Brain microvascular endothelial cell (primary cell): ENCODE measurements at regions not wholly inside any gene's neighbourhood (a gene's known extent, or its start where the extent isn't known, plus 50 kb on each side); places are given as distances from the start of the nearest gene placed in this dataset.
A peak's percentile ranks its signal among the peaks of the same experiment; 100 is the strongest.

Source experiments
- DNase-seq: peaks from one replicate; pipeline ENCODE4 v3.0.0-alpha.2; 2020
- H3K27ac ChIP-seq: fragments of 250-450 bp; sonication (Bioruptor Pico); 2 replicates; pipeline ENCODE4 v1.5.1; 2020; ENCODE audit warnings: mild to moderate bottlenecking, moderate library complexity
- H3K27me3 ChIP-seq: fragments of 250-450 bp; sonication (Bioruptor Pico); replicated peaks from 2 replicates; pipeline ENCODE4 v1.5.1; 2020; ENCODE audit warnings: mild to moderate bottlenecking
- H3K36me3 ChIP-seq: fragments of 250-450 bp; sonication (Bioruptor Pico); replicated peaks from 2 replicates; pipeline ENCODE4 v1.5.1; 2020; ENCODE audit warnings: mild to moderate bottlenecking
- H3K4me3 ChIP-seq: 2 replicates; pipeline ENCODE4 v1.5.1; 2011; ENCODE audit warnings: low read depth, mild to moderate bottlenecking, control low read depth, low read length, moderate library complexity
- in situ Hi-C: cut with HindIII; loops from 2 replicates; pipeline ENCODE4 v1.10.0; 2017; ENCODE audit warnings: low sequenced_read_pairs, low pct_ligation_motif_present
- TF ChIP-seq, protein P1 (sequence below): IDR thresholded peaks from 2 replicates; pipeline ENCODE4 v1.5.1; 2011; ENCODE audit warnings: low read depth, mild to moderate bottlenecking, moderate library complexity, low read length, control low read depth, inconsistent platforms; ENCODE audit errors: missing control alignments

DNA sequence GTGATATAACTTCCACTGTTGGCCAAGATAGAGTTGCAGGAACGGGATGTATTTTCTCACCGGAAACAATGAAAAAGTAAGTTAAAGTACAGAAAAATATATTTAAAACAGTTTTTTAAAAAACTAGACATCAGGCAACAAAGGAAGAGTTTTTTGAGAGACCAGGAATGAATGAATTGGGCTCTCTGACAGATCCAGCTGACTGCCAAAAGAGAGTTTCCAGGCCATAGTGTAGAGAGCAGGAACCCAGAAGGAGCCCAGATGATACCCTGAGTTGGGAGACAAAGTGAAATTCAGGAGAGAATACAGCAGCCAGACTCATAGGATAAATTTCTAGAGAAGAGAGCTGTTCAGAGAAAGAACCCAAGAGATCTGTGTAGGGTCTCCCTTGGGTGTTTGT is 362.6 kb upstream of the SMIM21 start:
- Histone ChIP-seq H3K27me3 (no peaks in the 10 kb centered on the region), H3K27ac (no peak overlapping the region), H3K4me3 (no peak overlapping the region), H3K36me3 (no peaks in the 10 kb centered on the region)
- TF ChIP-seq, protein P1, sequence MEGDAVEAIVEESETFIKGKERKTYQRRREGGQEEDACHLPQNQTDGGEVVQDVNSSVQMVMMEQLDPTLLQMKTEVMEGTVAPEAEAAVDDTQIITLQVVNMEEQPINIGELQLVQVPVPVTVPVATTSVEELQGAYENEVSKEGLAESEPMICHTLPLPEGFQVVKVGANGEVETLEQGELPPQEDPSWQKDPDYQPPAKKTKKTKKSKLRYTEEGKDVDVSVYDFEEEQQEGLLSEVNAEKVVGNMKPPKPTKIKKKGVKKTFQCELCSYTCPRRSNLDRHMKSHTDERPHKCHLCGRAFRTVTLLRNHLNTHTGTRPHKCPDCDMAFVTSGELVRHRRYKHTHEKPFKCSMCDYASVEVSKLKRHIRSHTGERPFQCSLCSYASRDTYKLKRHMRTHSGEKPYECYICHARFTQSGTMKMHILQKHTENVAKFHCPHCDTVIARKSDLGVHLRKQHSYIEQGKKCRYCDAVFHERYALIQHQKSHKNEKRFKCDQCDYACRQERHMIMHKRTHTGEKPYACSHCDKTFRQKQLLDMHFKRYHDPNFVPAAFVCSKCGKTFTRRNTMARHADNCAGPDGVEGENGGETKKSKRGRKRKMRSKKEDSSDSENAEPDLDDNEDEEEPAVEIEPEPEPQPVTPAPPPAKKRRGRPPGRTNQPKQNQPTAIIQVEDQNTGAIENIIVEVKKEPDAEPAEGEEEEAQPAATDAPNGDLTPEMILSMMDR = no peak
- DNase-seq = no peak
- in situ Hi-C loops = no loop called here

DNA sequence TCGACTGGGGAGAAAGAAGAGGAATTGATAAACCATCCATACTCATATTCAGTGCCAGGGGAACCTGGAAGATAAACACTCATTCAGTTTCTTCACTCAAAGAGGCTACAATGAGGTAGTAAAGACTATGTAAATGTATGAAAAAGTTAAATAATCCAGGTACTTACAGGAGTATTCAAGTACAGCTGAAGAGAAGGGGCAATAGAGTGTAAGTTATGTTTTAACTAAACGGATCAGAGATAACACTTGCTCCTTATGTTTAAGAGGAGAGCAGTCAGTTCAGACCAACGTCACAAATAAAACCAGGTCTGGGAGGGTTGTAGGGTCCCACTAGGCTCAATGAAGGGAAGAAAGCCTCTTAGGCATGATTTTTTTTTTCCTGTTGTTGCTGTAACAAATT is 358.3 kb upstream of the SMIM21 start:
- in situ Hi-C loops = no loop called here

DNA sequence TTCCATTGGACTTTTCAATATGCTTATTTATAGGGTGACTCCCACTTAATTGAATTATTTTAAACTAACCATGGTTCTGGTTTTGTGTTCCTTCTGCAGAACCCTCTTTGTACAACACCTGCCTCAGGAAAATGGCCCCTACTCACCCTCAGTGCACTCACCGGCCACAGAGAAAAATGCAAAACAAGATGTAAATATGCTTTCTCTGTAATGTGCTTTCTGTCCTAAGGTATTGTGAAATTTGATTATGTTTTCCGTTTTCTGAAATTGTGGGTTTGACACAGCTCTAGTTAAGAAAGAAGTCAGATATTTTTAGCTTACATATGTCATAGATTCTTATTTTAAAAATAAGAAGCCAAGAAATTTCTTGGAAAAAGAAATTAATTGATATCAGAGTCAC is 357.7 kb upstream of the SMIM21 start:
- no peaks in the 10 kb centered on the region for H3K36me3 ChIP-seq
- in situ Hi-C loops = no loop called here
- H3K27ac ChIP-seq = no peak overlapping the region
- TF ChIP-seq, protein P1 = no peak
- no peak for DNase-seq
- H3K4me3 ChIP-seq = no peak overlapping the region
- H3K27me3 ChIP-seq = no peaks in the 10 kb centered on the region

More for the DNA sequence above, 358.3 kb upstream of the SMIM21 start:
- H3K27me3 ChIP-seq = no peaks in the 10 kb centered on the region
- no peak for DNase-seq
- no peak overlapping the region for H3K4me3 ChIP-seq
- H3K27ac ChIP-seq = no peak overlapping the region
- TF ChIP-seq, protein P1 = no peak
- no peaks in the 10 kb centered on the region for H3K36me3 ChIP-seq

DNA sequence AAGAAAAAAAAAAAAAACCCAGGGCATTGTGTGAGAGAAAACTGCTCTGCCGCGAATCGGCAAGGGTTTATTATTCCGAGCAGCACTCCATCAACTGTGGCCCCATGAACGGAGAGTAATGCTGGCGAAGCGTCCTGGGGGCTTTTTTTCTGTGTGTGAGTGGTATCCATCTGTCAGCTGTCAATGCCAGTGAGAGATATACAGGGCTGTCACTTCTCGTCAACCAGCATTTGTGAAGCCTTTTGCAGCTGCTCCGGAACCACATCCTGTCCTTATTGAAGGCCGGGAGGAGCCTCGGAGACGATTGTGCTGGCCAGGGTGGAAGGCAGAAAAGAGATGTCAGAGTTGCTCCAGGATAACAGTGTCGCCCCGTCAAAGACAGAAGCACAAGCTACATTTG is 356.9 kb upstream of the SMIM21 start:
- no peak for DNase-seq
- TF ChIP-seq, protein P1 = no peak
- in situ Hi-C loops = no loop called here
- no peak overlapping the region for H3K27ac ChIP-seq
- no peaks in the 10 kb centered on the region for H3K27me3 ChIP-seq
- no peaks in the 10 kb centered on the region for H3K36me3 ChIP-seq
- H3K4me3 ChIP-seq = peak overlapping the region; percentile 3

DNA sequence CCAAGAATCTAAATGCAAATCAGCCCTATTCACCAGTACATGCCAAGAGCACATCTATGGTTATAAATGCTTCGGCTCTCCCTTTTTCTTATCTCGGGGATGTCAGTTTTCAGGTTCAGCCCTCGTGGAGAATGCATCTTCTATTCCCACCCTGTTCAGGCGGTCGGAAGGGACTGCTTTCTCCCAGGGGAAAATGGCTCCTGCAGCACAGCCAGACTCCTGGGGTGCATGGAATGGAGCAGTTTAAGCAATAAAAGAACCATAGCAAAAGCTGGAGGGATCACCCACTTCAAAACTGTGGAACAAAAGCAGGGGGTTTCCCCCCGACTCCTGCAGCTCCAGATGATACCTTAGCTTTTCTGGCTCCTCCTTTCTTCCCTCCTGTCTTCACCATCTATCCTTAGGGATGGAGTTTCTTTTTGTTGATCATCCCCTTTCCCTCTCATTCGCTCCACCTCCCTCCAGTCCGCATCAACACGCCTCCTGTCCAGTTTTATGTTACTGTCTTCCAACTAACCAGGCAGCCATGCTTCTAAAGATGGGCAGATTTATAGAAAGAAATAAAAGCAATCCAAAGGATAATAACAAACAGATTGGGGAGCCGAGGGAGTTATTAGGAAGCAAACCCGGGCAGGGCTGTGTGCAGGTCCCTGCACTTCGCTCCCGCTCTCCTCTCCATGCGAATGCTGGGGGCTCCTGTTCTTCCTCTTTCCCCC is 356.2 kb upstream of the SMIM21 start:
- H3K27ac ChIP-seq = no peak overlapping the region
- DNase-seq = no peak

More for the DNA sequence above, 356.2 kb upstream of the SMIM21 start:
- Histone ChIP-seq H3K36me3 (no peaks in the 10 kb centered on the region), H3K27me3 (no peaks in the 10 kb centered on the region), H3K4me3 (no peak overlapping the region)
- TF ChIP-seq, protein P1 = no peak
- in situ Hi-C loops = no loop called here
